ENCODE measurements at regions not wholly inside any gene's neighbourhood (a gene's known extent, or its start where the extent isn't known, plus 50 kb on each side); places are given as distances from the start of the nearest gene placed in this dataset.

DNA sequence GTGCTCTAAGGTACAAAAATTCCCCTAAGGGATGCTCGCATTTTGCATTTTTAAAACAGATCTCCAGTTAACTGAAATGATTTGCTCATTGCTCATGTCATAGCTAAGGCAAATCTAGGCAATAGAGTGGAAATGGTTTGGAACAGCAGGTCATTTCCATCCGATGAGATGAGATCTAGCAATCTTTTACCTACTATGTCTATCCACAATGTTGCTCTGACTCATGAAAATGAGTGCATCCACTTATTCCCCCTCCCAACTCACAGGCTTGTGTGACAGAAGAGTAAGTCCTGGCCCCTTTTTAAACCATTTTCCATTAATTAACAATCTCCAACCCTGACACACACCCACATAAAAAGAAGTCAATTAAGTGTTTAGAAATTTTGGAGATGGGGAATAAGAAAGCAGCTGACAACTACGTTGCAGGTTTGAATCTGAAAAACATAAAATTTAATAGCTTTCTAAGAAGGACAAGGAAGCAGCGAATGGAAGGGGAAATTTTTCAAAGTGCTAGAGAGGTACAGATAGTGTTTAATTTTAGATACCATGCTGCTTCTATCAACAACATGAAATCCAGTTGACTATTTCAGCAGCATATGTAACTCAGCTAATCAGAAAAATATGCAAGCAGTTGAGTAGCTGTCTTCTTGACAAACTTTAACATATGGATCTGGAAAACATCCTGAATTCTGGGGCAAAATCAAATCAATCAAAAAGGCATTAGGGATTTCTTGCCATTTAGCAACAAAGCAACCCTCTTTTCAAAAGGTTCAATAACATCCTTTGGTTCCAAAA is 112.0 kb downstream of the TMCO5A start:
- DNase-seq = no peak

DNA sequence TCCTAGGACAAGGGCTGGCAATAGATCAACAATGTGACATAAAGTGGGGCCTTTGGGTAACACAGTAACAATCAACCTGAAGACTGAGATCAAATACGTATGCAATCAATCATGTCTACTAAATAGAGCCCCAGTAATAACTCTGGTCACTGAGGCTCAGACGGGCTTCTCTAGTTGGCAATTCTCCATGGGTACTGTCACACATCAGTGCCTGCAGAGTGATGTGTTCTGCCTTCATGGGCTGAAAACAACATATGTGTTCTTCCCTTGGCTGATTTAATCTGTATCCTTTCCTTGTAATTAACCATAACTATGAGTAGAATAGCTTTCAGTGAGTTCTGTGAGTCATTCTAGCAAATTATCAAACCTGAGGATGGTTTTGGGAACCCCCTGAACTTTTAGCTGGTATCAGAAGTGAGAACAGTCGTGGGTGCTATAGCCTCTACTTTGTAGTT is 113.6 kb downstream of the TMCO5A start:
- no peak for DNase-seq

DNA sequence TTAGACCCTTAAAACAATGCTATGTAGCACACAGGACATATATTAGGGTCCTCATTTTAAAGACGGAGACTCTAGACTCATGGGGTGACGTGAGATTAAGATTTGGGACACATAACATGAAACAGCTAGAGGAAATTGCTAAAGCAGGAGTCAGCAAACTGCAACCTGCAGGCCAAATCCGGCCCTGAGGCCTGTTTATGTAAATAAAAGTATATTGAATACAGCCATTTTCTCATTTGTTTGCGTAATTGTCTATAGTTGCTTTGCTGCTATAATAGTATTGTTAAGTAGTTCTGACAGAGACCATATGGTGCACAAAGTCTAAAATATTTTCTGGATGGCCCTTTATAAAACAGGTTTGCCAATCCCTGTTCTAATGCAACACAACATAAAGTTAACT is 115.5 kb downstream of the TMCO5A start:
- DNase-seq = no peak

DNA sequence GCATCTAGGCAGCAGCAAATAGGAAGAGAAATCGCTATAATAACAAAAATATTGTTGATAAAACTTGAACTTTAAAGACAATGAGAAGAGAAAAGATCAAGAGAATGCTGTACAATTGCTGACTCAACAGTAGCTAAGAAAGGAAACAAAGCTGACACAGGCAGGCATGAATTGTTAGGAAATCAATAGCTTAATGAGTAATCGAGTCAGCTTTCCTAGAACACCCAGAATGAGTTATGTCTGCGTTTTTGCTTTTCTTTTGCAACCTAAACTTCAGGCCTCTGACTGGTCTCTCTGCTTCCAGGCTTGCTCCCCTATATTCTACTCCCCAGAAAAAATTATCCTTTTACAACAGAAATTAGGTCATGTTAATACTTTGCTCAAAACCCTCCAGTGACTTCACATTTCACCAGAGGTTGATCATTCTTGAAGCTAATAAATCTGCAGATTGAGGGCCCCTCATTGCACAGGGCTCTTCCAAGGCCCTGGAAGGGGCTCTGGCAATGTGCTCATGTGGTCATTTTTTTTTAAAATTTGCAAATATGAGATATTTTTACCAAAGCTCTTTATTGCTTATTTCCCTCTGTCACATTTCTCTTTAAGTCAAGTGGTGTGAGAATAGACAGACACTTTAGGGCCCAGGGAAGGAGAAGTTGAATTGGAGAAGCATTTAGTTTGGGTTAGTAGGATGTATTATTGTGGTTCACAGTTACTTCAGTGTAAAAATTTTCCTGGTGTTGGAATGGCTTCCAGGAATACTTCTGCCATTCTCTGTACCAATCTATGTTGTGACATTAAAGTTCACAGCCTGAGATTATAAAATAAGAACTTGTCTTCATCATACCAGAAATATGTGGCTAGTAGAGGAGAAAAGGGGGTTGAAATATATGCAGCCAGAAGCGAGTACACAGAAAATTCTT is 116.3 kb downstream of the TMCO5A start:
- no peak for DNase-seq

DNA sequence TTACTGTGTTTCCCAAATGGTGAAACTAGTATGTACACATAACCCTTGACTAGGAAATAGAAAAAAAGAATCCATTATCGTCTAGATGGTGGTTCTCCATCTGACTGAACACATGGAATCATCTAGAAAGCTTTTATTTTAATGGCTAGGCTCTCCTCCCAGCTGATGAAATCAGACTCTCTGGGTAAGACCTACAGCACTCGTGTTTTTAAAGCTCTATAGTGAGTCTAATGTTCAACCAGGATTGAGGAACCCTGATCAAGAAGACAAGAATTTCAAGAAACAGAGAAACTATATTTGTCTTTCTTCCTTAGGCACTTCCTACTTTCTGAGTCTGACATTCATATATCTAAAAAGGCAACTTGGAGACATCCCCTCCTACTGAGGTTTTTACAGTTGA is 118.8 kb downstream of the TMCO5A start:
- no peak for DNase-seq

DNA sequence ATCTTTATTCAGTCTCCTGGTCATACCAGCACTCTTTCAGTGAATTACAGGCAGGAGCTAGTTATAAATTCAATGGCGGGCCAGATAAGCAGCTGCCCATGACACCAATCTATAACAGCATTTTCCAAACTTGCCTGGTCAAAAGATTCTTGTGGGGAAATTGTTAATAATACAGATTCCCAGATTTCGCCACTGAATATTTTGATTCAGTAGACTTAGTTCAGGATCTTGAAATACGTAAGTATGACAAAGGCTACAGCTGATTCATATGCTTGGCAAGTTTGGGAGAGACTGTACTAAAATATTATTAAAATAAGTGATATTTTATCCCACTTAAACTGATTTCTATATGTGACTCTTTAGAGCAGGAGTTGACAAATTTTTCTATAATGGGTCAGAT is 119.3 kb downstream of the TMCO5A start:
- no peak for DNase-seq

DNA sequence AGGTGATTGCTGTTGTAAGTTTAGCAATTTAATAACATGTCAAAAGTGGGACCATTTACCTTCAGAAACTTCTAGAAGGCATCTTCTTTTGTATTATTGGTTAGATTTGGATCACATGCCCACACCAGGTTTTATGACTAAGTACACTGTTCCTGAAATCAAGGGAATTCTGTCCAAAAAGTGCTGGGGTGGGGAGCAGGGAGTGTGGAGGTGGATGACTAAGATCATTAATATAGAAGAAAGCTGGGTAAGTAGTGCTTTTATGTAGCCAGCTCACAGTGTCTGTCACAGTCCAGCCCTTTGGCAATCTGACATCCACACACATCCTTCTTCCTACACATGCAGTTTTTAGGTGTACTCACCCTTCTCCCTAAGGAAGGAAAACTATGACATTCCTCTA is 120.0 kb downstream of the TMCO5A start:
- DNase-seq = no peak

DNA sequence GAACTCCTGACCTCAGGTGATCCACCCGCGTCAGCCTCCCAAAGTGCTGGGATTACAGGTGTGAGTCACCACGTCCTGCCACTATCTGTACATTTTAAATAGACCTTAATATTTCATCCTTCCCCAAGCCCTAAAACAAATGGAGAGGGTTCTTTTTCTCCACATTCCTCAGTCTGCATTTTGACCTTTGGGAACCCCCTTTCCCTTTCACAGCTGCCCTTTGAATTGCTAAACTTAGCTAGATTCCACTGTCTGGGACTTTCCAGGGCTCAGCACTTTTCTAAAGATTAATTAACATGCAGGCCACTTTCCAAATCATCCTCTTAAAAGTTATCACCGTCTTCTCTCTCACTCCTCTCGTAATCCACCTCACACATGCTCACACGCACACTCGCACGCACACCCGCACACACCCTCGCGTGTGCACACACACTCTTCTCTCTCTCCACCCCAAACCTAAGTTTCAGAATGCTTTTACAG is 124.2 kb downstream of the TMCO5A start:
- DNase-seq = no peak

DNA sequence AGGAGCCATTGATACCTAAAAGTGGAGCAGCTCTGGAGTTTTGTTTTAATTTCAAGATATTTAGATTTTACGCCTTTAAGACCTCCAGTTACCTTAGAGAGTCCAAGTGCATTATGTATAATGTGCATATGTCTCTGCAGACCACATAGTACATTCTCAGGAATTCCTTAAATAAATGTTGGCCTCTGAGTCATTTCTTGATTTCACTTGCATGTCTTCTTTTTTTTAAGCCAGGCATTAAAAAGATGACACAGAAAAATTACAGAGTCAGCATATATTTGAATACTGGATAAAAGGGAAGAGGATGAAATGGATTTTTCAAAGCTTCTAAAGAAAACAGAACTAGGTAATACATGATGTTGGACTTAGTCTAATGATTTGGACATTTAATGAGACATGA is 125.2 kb downstream of the TMCO5A start:
- DNase-seq = no peak

DNA sequence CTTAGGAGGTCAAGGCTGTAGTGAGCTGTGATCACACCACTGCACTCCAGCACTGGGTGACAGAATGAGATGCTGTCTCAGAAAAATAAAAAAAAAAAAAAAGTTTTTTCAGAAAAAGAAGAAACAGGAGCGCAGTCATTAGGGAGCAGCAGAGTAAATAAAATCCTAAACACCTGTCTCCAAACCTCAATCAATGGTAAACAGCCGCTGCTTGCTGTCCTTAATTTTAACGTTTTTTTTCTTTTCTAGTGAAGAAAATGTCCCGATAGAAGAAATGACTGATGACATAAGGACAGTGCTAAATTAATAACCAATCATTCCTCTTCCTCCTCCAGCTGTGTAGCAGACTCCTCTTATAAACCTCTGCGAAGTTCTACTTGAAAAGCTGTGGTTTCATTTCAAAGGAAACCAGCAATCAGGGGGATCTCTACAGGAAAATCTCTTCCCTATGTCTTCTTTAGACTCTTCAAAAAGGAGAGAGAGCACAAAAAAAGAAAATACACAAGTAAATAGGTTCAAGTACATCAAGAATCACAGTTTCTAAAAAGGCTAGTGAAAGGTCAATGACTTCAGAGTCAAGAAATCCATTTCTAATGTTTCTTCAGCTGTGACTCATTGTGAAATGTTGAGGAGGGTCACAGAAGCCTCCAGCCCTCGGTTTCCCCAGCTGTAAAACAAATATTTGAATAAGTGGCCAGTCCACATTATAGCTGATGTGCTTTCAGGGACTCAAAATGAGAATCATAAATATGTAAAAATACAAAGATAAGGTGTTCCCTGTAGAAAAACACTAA is 127.6 kb downstream of the TMCO5A start:
- DNase-seq = no peak

DNA sequence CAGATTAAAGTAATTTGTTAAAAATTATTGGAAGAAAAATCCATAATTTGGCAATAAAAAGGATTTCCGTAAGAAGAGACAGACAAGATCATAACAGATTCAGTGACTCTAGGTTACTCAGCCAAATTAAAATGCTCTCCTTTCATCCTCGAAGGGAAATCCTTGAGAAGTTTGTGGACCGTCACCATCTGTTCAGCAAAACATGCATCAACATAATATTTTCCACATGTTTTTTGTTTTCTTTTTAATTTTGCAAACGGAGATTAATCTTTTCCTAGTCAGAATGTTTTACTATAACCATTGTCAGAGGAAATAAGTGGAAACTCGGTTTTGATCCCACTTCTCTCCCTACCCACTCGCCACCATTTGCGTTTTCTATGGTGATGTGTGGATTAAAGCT is 128.3 kb downstream of the TMCO5A start:
- no peak for DNase-seq

DNA sequence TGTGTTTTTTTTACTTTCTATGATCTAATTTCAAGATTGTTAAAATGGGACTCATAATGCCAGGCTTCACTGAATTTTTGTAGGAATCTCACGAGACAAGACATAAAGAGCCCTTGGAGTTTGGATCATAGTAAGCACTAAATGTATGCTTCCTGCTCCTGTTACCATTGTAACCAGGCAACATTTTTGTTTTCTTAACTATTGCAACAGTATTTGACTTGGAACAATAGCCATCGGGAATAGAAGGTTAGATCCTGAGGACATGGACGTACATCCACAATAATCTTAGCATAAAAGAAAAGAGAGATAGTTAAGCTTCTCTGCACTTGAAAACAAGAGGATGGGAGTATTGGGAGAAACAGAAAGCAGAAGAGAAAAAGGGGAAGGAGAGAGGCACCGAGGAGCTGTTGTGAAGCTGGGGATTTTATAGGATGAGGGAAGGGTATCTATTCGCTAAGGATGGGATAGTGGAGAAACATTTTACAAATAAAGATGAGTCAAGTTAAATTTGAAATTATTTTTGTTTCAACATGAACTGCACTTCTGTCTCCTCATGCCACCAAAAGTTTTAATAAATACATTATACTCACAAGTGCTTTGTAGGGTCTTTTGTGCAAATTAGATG is 131.4 kb downstream of the TMCO5A start:
- no peak for DNase-seq

DNA sequence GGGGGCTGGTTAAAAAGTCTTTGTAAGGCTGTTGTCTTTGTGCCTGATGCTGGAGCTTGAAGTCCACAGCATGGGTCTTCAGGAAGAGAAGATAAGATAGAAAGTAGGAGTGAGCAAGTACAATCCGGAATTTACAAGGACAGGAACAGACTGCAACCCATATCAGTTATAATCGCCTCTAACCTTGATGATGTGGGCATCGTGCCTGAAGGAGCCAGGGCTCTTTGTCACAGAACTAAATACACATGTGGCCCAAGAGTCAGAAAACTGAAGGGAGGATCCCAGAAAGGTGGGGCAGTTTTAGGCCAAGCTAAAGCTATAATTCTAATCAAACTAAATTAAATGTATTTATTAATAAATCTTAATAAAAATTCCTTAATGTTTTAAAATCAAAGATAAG is 132.2 kb downstream of the TMCO5A start:
- no peak for DNase-seq

DNA sequence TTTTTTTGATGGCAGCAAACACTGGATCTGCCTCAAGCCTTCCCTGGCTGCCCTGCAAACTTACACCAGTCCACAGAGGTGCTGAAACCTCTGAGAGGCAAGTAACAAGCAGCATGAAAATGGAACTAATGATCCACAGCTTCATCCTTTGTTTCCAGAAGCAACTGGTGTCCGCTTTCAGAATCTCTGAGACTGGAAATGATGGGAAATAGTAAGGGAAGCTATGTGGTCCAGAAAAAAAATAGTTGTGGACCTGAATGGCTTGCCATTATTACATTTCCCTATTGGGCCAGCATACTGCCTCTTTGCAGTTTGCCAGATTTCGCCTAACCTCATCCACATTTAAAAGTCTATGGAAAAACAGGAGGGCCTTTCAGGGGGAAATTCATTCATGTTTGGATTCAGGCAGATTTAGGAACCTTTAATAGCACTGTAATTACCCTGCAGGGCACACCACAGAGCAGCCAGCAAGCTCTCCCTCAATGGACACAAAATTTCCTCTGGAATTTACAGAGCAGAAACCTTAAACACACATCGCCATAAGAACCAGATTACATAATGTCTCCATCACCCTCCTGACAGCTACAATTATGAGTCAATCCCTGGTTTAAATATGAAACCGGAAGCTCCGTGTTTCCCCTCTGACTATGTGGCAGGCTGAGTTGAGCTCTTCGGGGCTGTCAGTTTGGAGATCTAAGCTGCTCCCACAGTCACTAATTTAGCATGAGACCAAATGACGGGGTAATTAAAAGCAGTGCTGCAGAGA is 134.4 kb downstream of the TMCO5A start:
- peak; percentile 16 for DNase-seq

DNA sequence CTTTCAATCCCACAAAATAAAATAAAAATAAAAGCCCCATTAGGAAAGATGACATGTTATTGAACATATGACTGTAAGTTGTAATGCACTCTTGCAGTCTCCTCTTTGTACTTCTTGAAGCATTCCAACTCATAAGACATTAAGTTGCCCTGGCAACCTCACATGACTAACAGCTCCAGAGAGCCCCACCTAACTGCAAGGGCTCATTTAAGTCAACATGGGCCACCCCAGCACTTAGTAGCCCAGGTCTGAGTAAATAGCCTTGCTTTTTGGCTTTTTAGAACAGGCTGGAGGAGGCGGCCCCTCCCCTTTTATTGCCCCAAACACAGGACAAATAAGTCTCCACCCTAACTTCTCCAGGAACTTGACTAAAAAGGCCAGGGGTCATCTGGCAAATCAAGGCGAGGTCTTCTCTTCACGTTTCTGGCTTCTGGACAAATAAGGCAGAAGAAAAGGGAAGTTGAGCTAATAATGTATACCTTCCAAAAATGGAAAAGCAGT is 135.1 kb downstream of the TMCO5A start:
- DNase-seq = no peak

DNA sequence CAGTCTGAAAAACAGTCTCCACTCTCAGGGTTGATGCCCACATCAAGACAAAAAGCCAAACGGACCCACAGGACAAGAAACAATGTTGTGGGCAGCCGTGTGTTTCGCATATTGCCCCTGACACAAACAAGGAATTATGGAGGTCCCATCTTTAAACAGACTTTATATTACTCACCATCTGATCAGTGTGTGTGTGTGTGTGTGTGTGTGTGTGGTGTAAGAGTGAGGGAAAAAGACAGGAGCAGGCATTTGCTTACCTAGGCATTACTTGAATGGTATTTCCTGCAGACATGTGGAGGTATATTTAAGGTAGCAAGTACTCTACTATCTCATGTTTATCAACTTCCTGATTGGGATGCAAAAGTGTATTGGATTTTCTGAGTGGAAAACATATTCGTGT is 136.3 kb downstream of the TMCO5A start:
- no peak for DNase-seq

DNA sequence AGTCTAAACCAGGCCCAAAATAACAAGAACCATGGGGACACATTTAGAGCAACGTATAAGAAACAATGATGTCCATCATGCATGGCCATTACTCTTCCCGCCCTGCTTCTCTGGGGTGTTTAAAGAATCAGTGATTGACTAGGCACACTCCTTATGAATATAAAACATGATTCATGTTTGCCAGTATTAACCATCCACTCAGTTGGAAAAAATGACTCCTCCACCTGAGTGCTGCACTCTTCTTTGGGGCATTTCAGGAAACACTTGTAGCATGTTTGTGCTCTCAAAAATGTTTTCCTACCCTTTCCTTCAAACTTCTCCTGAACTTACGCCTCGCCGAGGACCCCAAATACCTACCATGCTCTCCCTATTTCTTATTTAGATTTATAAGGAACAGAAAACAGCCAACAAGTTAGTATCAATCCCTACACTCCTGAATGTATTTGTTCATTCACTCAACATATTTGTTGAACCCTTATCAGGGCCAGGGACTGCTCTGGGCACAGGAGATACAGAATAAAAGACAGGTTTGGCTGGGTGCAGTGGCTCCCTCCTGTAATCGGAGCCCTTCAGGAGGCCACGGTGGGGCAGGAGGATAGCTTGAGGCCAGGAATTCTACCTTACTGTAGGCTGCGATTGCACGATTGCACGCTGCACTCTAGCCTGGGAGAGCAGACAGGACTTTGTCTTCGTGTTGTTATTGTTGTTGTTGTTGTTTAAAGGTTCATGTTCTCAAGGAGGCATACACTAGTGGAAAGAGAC is 137.0 kb downstream of the TMCO5A start:
- no peak for DNase-seq

DNA sequence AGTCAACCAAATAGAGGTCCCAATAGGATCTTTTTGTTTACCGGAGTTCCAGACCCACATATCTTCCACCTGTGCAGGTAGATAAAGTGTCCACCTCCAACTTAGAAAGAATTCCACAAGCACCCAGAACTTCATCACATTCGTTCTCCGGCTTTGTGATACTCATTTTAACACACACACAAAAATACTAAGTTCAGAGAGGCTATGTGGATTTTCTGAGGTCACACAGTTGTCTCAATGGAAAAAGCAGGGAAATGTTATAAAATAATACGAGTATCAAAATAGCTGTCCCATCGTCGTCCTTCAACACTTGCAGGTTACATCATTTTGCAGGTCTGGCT is 137.5 kb downstream of the TMCO5A start:
- no peak for DNase-seq

DNA sequence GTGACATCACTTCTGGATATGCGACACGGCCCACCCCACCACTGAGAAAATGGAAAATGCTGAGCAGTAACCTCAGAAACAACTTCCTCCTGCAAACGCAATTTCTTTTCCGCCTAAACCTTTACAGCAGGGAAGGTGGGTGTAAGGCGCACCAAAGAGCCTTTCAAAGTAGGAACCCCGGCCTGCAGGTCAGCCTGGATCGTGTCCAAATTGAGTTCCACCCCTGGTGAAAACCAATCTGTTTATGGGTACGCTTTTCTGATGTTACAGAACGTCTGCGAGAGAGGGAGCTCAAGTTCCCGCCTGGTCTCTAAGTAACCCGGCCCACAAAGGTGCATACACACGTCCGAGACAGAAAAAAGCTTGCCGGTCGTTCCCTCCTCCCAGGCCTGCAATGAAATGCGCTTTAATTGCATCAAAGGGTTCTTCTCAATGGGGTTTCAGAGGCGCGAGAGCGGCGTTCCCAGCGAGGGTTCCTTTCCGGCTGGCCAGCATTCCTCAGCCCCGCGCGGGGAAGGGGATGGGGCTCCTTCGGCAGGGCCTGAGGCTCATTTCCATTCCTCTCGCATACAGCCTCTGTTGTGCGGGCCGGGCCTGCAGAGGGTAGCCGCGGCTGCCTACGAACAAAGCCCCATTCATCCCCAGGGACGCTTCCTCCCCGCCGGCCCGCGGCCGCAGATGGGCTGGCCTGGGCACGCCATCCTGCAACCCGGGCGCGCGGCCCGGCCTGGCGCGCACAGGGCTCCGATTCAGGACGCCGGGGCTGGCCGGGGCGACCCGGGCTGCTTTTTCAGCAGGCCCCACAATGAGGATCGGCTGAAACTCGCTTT is 138.1 kb downstream of the TMCO5A start:
- peak; percentile 71 for DNase-seq

Data from NCI-H146 (cell line).